HepG2 (cell line): ENCODE measurements at regions not wholly inside any gene's neighbourhood (a gene's known extent, or its start where the extent isn't known, plus 50 kb on each side); places are given as distances from the start of the nearest gene placed in this dataset.

Source experiments
- ATAC-seq: fragments of 200-7000 bp; cut with Tn5 transposase; 3 replicates; pipeline ENCODE4 v1.9.1; 2020; ENCODE audit warnings: mild to moderate bottlenecking, moderate library complexity
- BruUV-seq: library from RNA; stranded (reverse); fragments of 400-500 nt; replicated peaks from 2 replicates; lab custom pipeline; 2021; lab: Mats Ljungman, UMichigan
- CTCF ChIA-PET: fragments of 300-600 bp; formaldehyde crosslinking; extraction: SDS; loops from one replicate; lab custom pipeline; 2021; ENCODE audit warnings: low total read pairs, inconsistent platforms, low intra/inter-chr PET ratio; lab: Yijun Ruan, JAX
- POLR2A ChIA-PET: fragments of 350-600 bp; sonication (Branson Sonifier 250); formaldehyde crosslinking; loops from one replicate; lab custom pipeline; 2020; ENCODE audit warnings: antibody characterized with exemption, inconsistent platforms; lab: Yijun Ruan, JAX
- DNase-seq: peaks from one replicate; pipeline ENCODE4 v3.0.0-alpha.2; 2015; ENCODE audit warnings: low spot score
- FAIRE-seq: peaks from 3 replicates; lab custom pipeline; 2011; peaks lifted over from hg19 to GRCh38; lab: Jason Lieb, UNC
- H2AFZ ChIP-seq: one replicate; pipeline ENCODE4 v1.6.1; 2011; ENCODE audit warnings: low read length, inconsistent platforms
- H3K27ac ChIP-seq: fragments of 300-600 bp; 3 replicates; pipeline ENCODE4 v1.8.0; 2011; ENCODE audit warnings: mixed run types, mild to moderate bottlenecking, mixed read lengths, low read length, inconsistent platforms; ENCODE audit not compliant: insufficient read depth; ENCODE audit errors: extremely low read length
- H3K27me3 ChIP-seq, 2 experiments: fragments of 200-600 bp in 1 of 2; 2 replicates in 1 of 2; 3 replicates in 1 of 2; pipeline versions ENCODE4 v1.6.0 to v1.8.0; 2011; ENCODE audit warnings: low read length in 2 of 2, mild to moderate bottlenecking in 2 of 2, moderate library complexity in 2 of 2, inconsistent platforms in 1 of 2; ENCODE audit not compliant: insufficient read depth in 2 of 2, control insufficient read depth in 1 of 2
- H3K36me3 ChIP-seq, 2 experiments: fragments of 200-600 bp in 1 of 2; replicated peaks in 1 of 2; 2 replicates in 1 of 2; 3 replicates in 1 of 2; pipeline versions ENCODE4 v1.5.1 to v1.8.0; 2011; ENCODE audit warnings: low read length in 2 of 2, inconsistent platforms in 1 of 2; ENCODE audit not compliant: insufficient read depth in 2 of 2, control insufficient read depth in 1 of 2
- H3K4me1 ChIP-seq: 2 replicates; pipeline ENCODE4 v1.5.1; 2012; ENCODE audit warnings: low read length, inconsistent platforms; ENCODE audit not compliant: insufficient read depth
- H3K4me2 ChIP-seq: 2 replicates; pipeline ENCODE4 v1.6.0; 2011; ENCODE audit warnings: low read depth, low read length, inconsistent platforms
- H3K4me3 ChIP-seq, 3 experiments: fragments of 200-600 bp in 1 of 3; sonication (generic), shearing (Covaris generic) in 1 of 3; replicated peaks in 1 of 3; 2 replicates each; pipeline ENCODE4 v1.5.1; 2011 to 2016; ENCODE audit warnings: low read length in 3 of 3, inconsistent platforms in 2 of 3, low read depth in 2 of 3, mild to moderate bottlenecking in 2 of 3, control low read depth in 1 of 3, mixed read lengths in 1 of 3; ENCODE audit not compliant: insufficient read depth in 1 of 3
- H3K79me2 ChIP-seq: one replicate; pipeline ENCODE4 v1.6.1; 2011; ENCODE audit warnings: low read length, inconsistent platforms; ENCODE audit not compliant: insufficient read depth
- H3K9ac ChIP-seq: 2 replicates; pipeline ENCODE4 v1.6.0; 2011; ENCODE audit warnings: mild to moderate bottlenecking, low read depth, low read length, inconsistent platforms; ENCODE audit not compliant: insufficient read depth
- H3K9me3 ChIP-seq: 2 replicates; pipeline ENCODE4 v1.5.1; 2012; ENCODE audit warnings: mild to moderate bottlenecking, low read length
- H4K20me1 ChIP-seq: 2 replicates; pipeline ENCODE4 v1.6.0; 2011; ENCODE audit warnings: inconsistent platforms, mild to moderate bottlenecking, low read length, moderate library complexity; ENCODE audit not compliant: insufficient read depth
- CHD4 ChIP-seq: fragments of 200-600 bp; sonication (generic); IDR thresholded peaks from 2 replicates; pipeline ENCODE4 v1.7.0; 2017; ENCODE audit warnings: mild to moderate bottlenecking, low read length, borderline replicate concordance
- FOXA3 ChIP-seq: IDR thresholded peaks from 2 replicates; pipeline ENCODE4 v1.6.1; 2016; ENCODE audit warnings: missing genetic modification reagents, missing compliant biosample characterization
- FOXK1 ChIP-seq: sonication (generic); formaldehyde crosslinking; IDR thresholded peaks from 2 replicates; pipeline ENCODE4 v1.4.0; 2020; ENCODE audit warnings: low read depth, missing genetic modification reagents, borderline replicate concordance
- HNF4G ChIP-seq, 2 experiments: sonication (generic) in 1 of 2; formaldehyde crosslinking in 1 of 2; IDR thresholded peaks; 2 replicates each; pipeline versions ENCODE4 v1.4.0 to v1.6.1; 2011 to 2020; ENCODE audit warnings: borderline replicate concordance in 2 of 2, low read depth in 2 of 2, mild to moderate bottlenecking in 2 of 2, low read length in 1 of 2, missing genetic modification reagents in 1 of 2, moderate library complexity in 1 of 2
- ISL2 ChIP-seq: sonication (generic); formaldehyde crosslinking; IDR thresholded peaks from 2 replicates; pipeline ENCODE4 v1.5.0; 2020; ENCODE audit warnings: missing genetic modification reagents
- MNT ChIP-seq: fragments of 450-650 bp; IDR thresholded peaks from 2 replicates; pipeline ENCODE4 v1.6.1; 2016
- NCOR1 ChIP-seq: fragments of 200-600 bp; sonication (generic); IDR thresholded peaks from 2 replicates; pipeline ENCODE4 v1.7.0; 2017; ENCODE audit warnings: antibody characterized with exemption, low read length, borderline replicate concordance
- PCBP2 ChIP-seq: fragments of 200-400 bp; formaldehyde crosslinking; optimal IDR thresholded peaks from 2 replicates; pipeline ENCODE3; 2018; ENCODE audit warnings: low read length, low read depth; ENCODE audit not compliant: poor library complexity, severe bottlenecking
- SOX5 ChIP-seq: IDR thresholded peaks from 2 replicates; pipeline ENCODE4 v1.6.1; 2016; ENCODE audit warnings: borderline replicate concordance
- TOPORS ChIP-seq: sonication (generic); formaldehyde crosslinking; IDR thresholded peaks from 2 replicates; pipeline ENCODE4 v1.8.0; 2023; ENCODE audit warnings: mild to moderate bottlenecking, missing genetic modification reagents
- ZNF503 ChIP-seq: sonication (generic); formaldehyde crosslinking; IDR thresholded peaks from 2 replicates; pipeline ENCODE4 v1.4.0; 2020; ENCODE audit warnings: missing genetic modification reagents
- ZNF556 ChIP-seq: sonication (generic); formaldehyde crosslinking; IDR thresholded peaks from 2 replicates; pipeline ENCODE4 v1.4.0; 2020; ENCODE audit warnings: mild to moderate bottlenecking, missing genetic modification reagents, borderline replicate concordance
- ZNF777 ChIP-seq: sonication (generic); formaldehyde crosslinking; IDR thresholded peaks from 2 replicates; pipeline ENCODE4 v1.4.0; 2020; ENCODE audit warnings: missing genetic modification reagents
- WGBS: methylation state at CpG from one replicate; pipeline ENCODE4 v1.1.6; 2017; ENCODE audit warnings: low lambda C conversion rate; 5-methylcytosine and 5-hydroxymethylcytosine counted together
- in situ Hi-C: cut with HindIII; loops from 2 replicates; pipeline ENCODE4 v1.10.0; 2017; ENCODE audit warnings: low pct_unique_long_range_greater_than_20kb; ENCODE audit not compliant: extremely low pct_ligation_motif_present
- intact Hi-C: fragments of 100-400 bp; cut with micrococcal nuclease; formaldehyde crosslinking; loops from one replicate; pipeline ENCODE4 v1.10.0; 2022; ENCODE audit not compliant: unreplicated experiment
- TF ChIP-seq, protein P1 (sequence below): sonication (generic); formaldehyde crosslinking; IDR thresholded peaks from 2 replicates; pipeline ENCODE4 v1.8.1; 2023; ENCODE audit warnings: mild to moderate bottlenecking, missing genetic modification reagents
- TF ChIP-seq, protein P2 (sequence below): IDR thresholded peaks from 2 replicates; pipeline ENCODE4 v1.4.0; 2020; ENCODE audit warnings: mild to moderate bottlenecking, missing genetic modification reagents

GRCh38 chr20:47418069-47418757 is 61.7 kb upstream of the ZMYND8 start:
- Histone ChIP-seq H3K36me3 (no peaks in the 10 kb centered on the region), H3K9ac (no peak overlapping the region), H3K27ac (peak overlapping the region; percentile 38), H3K79me2 (no peaks in the 10 kb centered on the region), H3K4me3 (peak overlapping the region in 1 of 3 experiments; percentile 27; a peak in 1 of 6 replicates), H3K9me3 (no peaks in the 10 kb centered on the region), H2AFZ (peak overlapping the region; percentile 44), H3K27me3 (no peaks in the 10 kb centered on the region), H3K4me2 (peak overlapping the region; percentile 72), H3K4me1 (peaks cover 64% of the 10 kb centered on the region), H4K20me1 (no peaks in the 10 kb centered on the region)
- ATAC-seq: peak; percentile 49
- WGBS: 25% methylated on average over 7 of the region's 7 CpGs
- CTCF ChIA-PET: no interaction called here
- no TSS peak for BruUV-seq
- POLR2A ChIA-PET: interaction anchor here (0.8 to 1.3 kb wide), 6 partner anchors 11 to 61 kb away, joined by 3 to 4 read pairs (median 3); partner anchors contain the start of gene ZMYND8
- in situ Hi-C loops (no loop called here), intact Hi-C loops (loop anchor here (5.0 kb wide), 1 partner anchor 39 kb away; no protein-coding TSS in a partner anchor)
- FAIRE-seq: no peak
- peak; percentile 71 for DNase-seq
- TF ChIP-seq PCBP2 (peak; percentile 53), SOX5 (CRISPR knock-in tag) (peak; percentile 39; the same call in 1 of the 2 replicates), ZNF556 (CRISPR knock-in tag) (no peak), ISL2 (CRISPR knock-in tag) (0 out of 2 replicates have a peak, but pooled peaks have one; percentile 64), CHD4 (peak; percentile 1; the same call in 1 of the 2 replicates), TOPORS (no peak), MNT (no peak), FOXA3 (no peak), ZNF777 (CRISPR knock-in tag) (no peak), NCOR1 (0 out of 2 replicates have a peak, but pooled peaks have one; percentile 16), FOXK1 (no peak), HNF4G (IDR thresholded peaks at IDR 0.05; ENCODE audit: borderline replicate concordance, low read depth, low read length) (peak; percentile 65), HNF4G (CRISPR knock-in tag; IDR thresholded peaks at IDR 0.05; ENCODE audit: borderline replicate concordance, low read depth) (no peak), ZNF503 (CRISPR knock-in tag) (no peak)
- TF ChIP-seq, protein P1, sequence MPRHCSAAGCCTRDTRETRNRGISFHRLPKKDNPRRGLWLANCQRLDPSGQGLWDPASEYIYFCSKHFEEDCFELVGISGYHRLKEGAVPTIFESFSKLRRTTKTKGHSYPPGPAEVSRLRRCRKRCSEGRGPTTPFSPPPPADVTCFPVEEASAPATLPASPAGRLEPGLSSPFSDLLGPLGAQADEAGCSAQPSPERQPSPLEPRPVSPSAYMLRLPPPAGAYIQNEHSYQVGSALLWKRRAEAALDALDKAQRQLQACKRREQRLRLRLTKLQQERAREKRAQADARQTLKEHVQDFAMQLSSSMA (CRISPR knock-in tag): no peak
- TF ChIP-seq, protein P2, sequence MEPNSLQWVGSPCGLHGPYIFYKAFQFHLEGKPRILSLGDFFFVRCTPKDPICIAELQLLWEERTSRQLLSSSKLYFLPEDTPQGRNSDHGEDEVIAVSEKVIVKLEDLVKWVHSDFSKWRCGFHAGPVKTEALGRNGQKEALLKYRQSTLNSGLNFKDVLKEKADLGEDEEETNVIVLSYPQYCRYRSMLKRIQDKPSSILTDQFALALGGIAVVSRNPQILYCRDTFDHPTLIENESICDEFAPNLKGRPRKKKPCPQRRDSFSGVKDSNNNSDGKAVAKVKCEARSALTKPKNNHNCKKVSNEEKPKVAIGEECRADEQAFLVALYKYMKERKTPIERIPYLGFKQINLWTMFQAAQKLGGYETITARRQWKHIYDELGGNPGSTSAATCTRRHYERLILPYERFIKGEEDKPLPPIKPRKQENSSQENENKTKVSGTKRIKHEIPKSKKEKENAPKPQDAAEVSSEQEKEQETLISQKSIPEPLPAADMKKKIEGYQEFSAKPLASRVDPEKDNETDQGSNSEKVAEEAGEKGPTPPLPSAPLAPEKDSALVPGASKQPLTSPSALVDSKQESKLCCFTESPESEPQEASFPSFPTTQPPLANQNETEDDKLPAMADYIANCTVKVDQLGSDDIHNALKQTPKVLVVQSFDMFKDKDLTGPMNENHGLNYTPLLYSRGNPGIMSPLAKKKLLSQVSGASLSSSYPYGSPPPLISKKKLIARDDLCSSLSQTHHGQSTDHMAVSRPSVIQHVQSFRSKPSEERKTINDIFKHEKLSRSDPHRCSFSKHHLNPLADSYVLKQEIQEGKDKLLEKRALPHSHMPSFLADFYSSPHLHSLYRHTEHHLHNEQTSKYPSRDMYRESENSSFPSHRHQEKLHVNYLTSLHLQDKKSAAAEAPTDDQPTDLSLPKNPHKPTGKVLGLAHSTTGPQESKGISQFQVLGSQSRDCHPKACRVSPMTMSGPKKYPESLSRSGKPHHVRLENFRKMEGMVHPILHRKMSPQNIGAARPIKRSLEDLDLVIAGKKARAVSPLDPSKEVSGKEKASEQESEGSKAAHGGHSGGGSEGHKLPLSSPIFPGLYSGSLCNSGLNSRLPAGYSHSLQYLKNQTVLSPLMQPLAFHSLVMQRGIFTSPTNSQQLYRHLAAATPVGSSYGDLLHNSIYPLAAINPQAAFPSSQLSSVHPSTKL (CRISPR knock-in tag): 0 out of 2 replicates have a peak, but pooled peaks have one; percentile 39
